Endothelial cell of umbilical vein (primary cell): ENCODE measurements at regions not wholly inside any gene's neighbourhood (a gene's known extent, or its start where the extent isn't known, plus 50 kb on each side); places are given as distances from the start of the nearest gene placed in this dataset.

ENCODE experiments used
- BruUV-seq: library from RNA; stranded (reverse); fragments of 400-500 nt; replicated peaks from 2 replicates; lab custom pipeline; 2021; lab: Mats Ljungman, UMichigan
- CTCF ChIA-PET: fragments of 300-600, 350-600 bp; sonication (Branson Sonifier 250); formaldehyde crosslinking; loops from one replicate; lab custom pipeline; 2021; ENCODE audit warnings: antibody characterized with exemption, inconsistent platforms; lab: Charles Lee
- POLR2A ChIA-PET: fragments of 300-600, 350-600 bp; sonication (Branson Sonifier 250); formaldehyde crosslinking; loops from one replicate; lab custom pipeline; 2021; ENCODE audit warnings: antibody characterized with exemption, inconsistent platforms; lab: Charles Lee
- DNase-seq: peaks from one replicate; pipeline ENCODE4 v3.0.0-alpha.2; 2011; ENCODE audit warnings: low read depth, low spot score
- FAIRE-seq: peaks from 2 replicates; lab custom pipeline; 2011; peaks lifted over from hg19 to GRCh38; lab: Jason Lieb, UNC
- H2AFZ ChIP-seq: 2 replicates; pipeline ENCODE4 v1.6.0; 2012; ENCODE audit warnings: low read depth, low read length, control low read depth, inconsistent platforms
- H3K27ac ChIP-seq: 2 replicates; pipeline ENCODE4 v1.5.1; 2011; ENCODE audit warnings: low read depth, mild to moderate bottlenecking, control low read depth, low read length, moderate library complexity; ENCODE audit not compliant: insufficient read depth
- H3K27me3 ChIP-seq, 2 experiments: 2 replicates each; pipeline versions ENCODE4 v1.6.0 to v1.6.1; 2011; ENCODE audit warnings: low read length in 2 of 2, mixed read lengths in 1 of 2; ENCODE audit not compliant: control insufficient read depth in 2 of 2, insufficient read depth in 2 of 2
- H3K36me3 ChIP-seq, 2 experiments: 2 replicates in 1 of 2; 3 replicates in 1 of 2; pipeline ENCODE4 v1.5.1; 2011; ENCODE audit warnings: low read length in 2 of 2, mild to moderate bottlenecking in 1 of 2, moderate library complexity in 1 of 2; ENCODE audit not compliant: control insufficient read depth in 2 of 2, insufficient read depth in 2 of 2; ENCODE audit errors: extremely low read depth in 1 of 2
- H3K4me1 ChIP-seq: 3 replicates; pipeline ENCODE4 v1.5.1; 2011; ENCODE audit warnings: mild to moderate bottlenecking, low read length; ENCODE audit not compliant: control insufficient read depth, insufficient read depth; ENCODE audit errors: extremely low read depth
- H3K4me2 ChIP-seq: 2 replicates; pipeline ENCODE4 v1.6.1; 2011; ENCODE audit warnings: low read length, control low read depth, mixed read lengths; ENCODE audit not compliant: insufficient read depth
- H3K4me3 ChIP-seq, 3 experiments: fragments of 200-600 bp in 1 of 3; sonication (generic), shearing (Covaris generic) in 1 of 3; replicated peaks in 1 of 3; 2 replicates each; pipeline ENCODE4 v1.5.1; 2011 to 2016; ENCODE audit warnings: control low read depth in 3 of 3, low read length in 3 of 3, mild to moderate bottlenecking in 2 of 3, inconsistent platforms in 1 of 3, low read depth in 1 of 3, moderate library complexity in 1 of 3; ENCODE audit not compliant: insufficient read depth in 1 of 3
- H3K79me2 ChIP-seq: 2 replicates; pipeline ENCODE4 v1.6.0; 2012; ENCODE audit warnings: low read length, inconsistent platforms; ENCODE audit not compliant: control insufficient read depth, insufficient read depth
- H3K9ac ChIP-seq: replicated peaks from 2 replicates; pipeline ENCODE3; 2011; ENCODE audit warnings: low read length, control low read depth; ENCODE audit not compliant: insufficient read depth; ENCODE audit errors: extremely low read depth
- H3K9me1 ChIP-seq: replicated peaks from 3 replicates; pipeline ENCODE4 v1.6.0; 2011; ENCODE audit warnings: mild to moderate bottlenecking, low read length; ENCODE audit not compliant: control insufficient read depth, insufficient read depth; ENCODE audit errors: extremely low read depth
- H3K9me3 ChIP-seq: replicated peaks from 2 replicates; pipeline ENCODE4 v1.5.1; 2012; ENCODE audit warnings: low read length, inconsistent platforms; ENCODE audit not compliant: control insufficient read depth, insufficient read depth
- H4K20me1 ChIP-seq: replicated peaks from 2 replicates; pipeline ENCODE3; 2011; ENCODE audit warnings: mild to moderate bottlenecking, low read length; ENCODE audit not compliant: control insufficient read depth, insufficient read depth; ENCODE audit errors: extremely low read depth
- CTCF ChIP-seq, 2 donors: IDR thresholded peaks; 1 replicate in 1 of 2; 2 replicates in 1 of 2; pipeline ENCODE4 v1.5.1; 2011; ENCODE audit warnings: low read length in 2 of 2, mild to moderate bottlenecking in 2 of 2, moderate library complexity in 2 of 2, control low read depth in 1 of 2, inconsistent platforms in 1 of 2, low read depth in 1 of 2; ENCODE audit not compliant: insufficient read depth in 1 of 2; ENCODE audit errors: extremely low read depth in 1 of 2
- EZH2 ChIP-seq: IDR thresholded peaks from 2 replicates; pipeline ENCODE4 v1.6.1; 2012; ENCODE audit warnings: borderline replicate concordance, low read depth, mild to moderate bottlenecking, moderate library complexity, low read length, inconsistent platforms; ENCODE audit not compliant: severe bottlenecking
- FOS ChIP-seq: IDR thresholded peaks from 2 replicates; pipeline ENCODE4 v1.6.1; 2011; ENCODE audit warnings: mild to moderate bottlenecking, low read length, moderate library complexity, borderline replicate concordance; ENCODE audit not compliant: insufficient read depth
- GATA2 ChIP-seq: IDR thresholded peaks from 2 replicates; pipeline ENCODE4 v1.7.0; 2011; ENCODE audit warnings: low read depth, mild to moderate bottlenecking, moderate library complexity, mixed read lengths, low read length; ENCODE audit not compliant: insufficient read length, insufficient read depth
- JUN ChIP-seq: IDR thresholded peaks from 2 replicates; pipeline ENCODE4 v1.6.1; 2011; ENCODE audit warnings: borderline replicate concordance, low read depth; ENCODE audit not compliant: insufficient read length, insufficient read depth
- MAX ChIP-seq: IDR thresholded peaks from 2 replicates; pipeline ENCODE4 v1.6.1; 2011; ENCODE audit not compliant: insufficient read depth, insufficient read length
- MYC ChIP-seq: IDR thresholded peaks from one replicate; pipeline ENCODE4 v1.6.1; 2011; ENCODE audit warnings: mild to moderate bottlenecking, low read depth, low read length
- POLR2A ChIP-seq: IDR thresholded peaks from 2 replicates; pipeline ENCODE4 v1.6.1; 2012; ENCODE audit warnings: low read depth, mild to moderate bottlenecking, control low read depth, low read length
- POLR2AphosphoS5 ChIP-seq: IDR thresholded peaks from 2 replicates; pipeline ENCODE4 v1.6.1; 2012; ENCODE audit warnings: low read depth, mild to moderate bottlenecking, control low read depth, low read length, moderate library complexity; ENCODE audit not compliant: insufficient read depth
- dilution Hi-C: fragments of 300-500 bp; cut with MboI; formaldehyde crosslinking; loops from one replicate; pipeline ENCODE4 v1.15.0; 2019; ENCODE audit warnings: low sequenced_read_pairs; ENCODE audit not compliant: extremely low pct_ligation_motif_present
- intact Hi-C: fragments of 100-400 bp; cut with micrococcal nuclease; formaldehyde crosslinking; loops from one replicate; pipeline ENCODE4 v1.10.0; 2022

- no peak for DNase-seq
- H3K9me3 ChIP-seq, result no peaks in the 10 kb centered on the region
- H3K9ac ChIP-seq, result no peak overlapping the region
- no peak overlapping the region for H3K4me3 ChIP-seq
- dilution Hi-C loops, result no loop called here
- no peaks in the 10 kb centered on the region for H3K4me1 ChIP-seq
- no peak overlapping the region for H2AFZ ChIP-seq
- TF ChIP-seq GATA2, result no peak
- no peak for TF ChIP-seq MAX
- no peak for TF ChIP-seq EZH2
- no peak for TF ChIP-seq MYC
- ChIA-PET CTCF (no interaction called here), POLR2A (no interaction called here)
- H3K27me3 ChIP-seq, result no peaks in the 10 kb centered on the region
- BruUV-seq, result no TSS peak
- intact Hi-C loops, result no loop called here
- H3K79me2 ChIP-seq, result no peaks in the 10 kb centered on the region
- no peaks in the 10 kb centered on the region for H3K9me1 ChIP-seq
- FAIRE-seq, result no peak
- H3K27ac ChIP-seq, result no peak overlapping the region
- no peaks in the 10 kb centered on the region for H4K20me1 ChIP-seq
- H3K36me3 ChIP-seq, result no peaks in the 10 kb centered on the region
- no peak overlapping the region for H3K4me2 ChIP-seq
Measured at GRCh38 chr12:80000831-80001230, 65.9 kb upstream of the PPP1R12A start.

GRCh38 chr12:79998554-79998953 is 63.7 kb upstream of the PPP1R12A start:
- DNase-seq, result no peak
- peaks cover 0 to 4% of the 10 kb centered on the region in 2 experiments for H3K27me3 ChIP-seq
- POLR2A ChIA-PET, result no interaction called here
- H3K9me1 ChIP-seq, result no peaks in the 10 kb centered on the region
- CTCF ChIA-PET, result no interaction called here
- H4K20me1 ChIP-seq, result no peaks in the 10 kb centered on the region
- H3K79me2 ChIP-seq, result no peaks in the 10 kb centered on the region
- no peaks in the 10 kb centered on the region for H3K9me3 ChIP-seq
- H3K4me2 ChIP-seq, result no peak overlapping the region
- no peak for FAIRE-seq
- H3K9ac ChIP-seq, result no peak overlapping the region
- H2AFZ ChIP-seq, result no peak overlapping the region
- dilution Hi-C loops (no loop called here), intact Hi-C loops (no loop called here)
- no TSS peak for BruUV-seq
- H3K27ac ChIP-seq, result no peak overlapping the region
- no peak for TF ChIP-seq POLR2A
- no peak for TF ChIP-seq FOS
- TF ChIP-seq MYC, result no peak
- no peak for TF ChIP-seq JUN
- TF ChIP-seq EZH2, result no peak
- no peak for TF ChIP-seq GATA2
- no peak for TF ChIP-seq CTCF (IDR thresholded peaks at IDR 0.05; ENCODE audit: extremely low read depth in 1 of 2, insufficient read depth in 1 of 2, low read depth in 1 of 2, low read length in 2 of 2)
- no peak for TF ChIP-seq POLR2AphosphoS5
- TF ChIP-seq MAX, result no peak
- H3K4me1 ChIP-seq, result no peaks in the 10 kb centered on the region
- no peaks in the 10 kb centered on the region for H3K36me3 ChIP-seq
- H3K4me3 ChIP-seq, result no peak overlapping the region
